GM12873 (cell line): ENCODE measurements at regions not wholly inside any gene's neighbourhood (a gene's known extent, or its start where the extent isn't known, plus 50 kb on each side); places are given as distances from the start of the nearest gene placed in this dataset.

Experiments used
- CTCF ChIP-seq: IDR thresholded peaks from 2 replicates; pipeline ENCODE4 v1.5.1; 2012; ENCODE audit warnings: low read depth, mild to moderate bottlenecking, moderate library complexity, low read length, control low read depth; ENCODE audit not compliant: insufficient read depth; ENCODE audit errors: missing control alignments

DNA sequence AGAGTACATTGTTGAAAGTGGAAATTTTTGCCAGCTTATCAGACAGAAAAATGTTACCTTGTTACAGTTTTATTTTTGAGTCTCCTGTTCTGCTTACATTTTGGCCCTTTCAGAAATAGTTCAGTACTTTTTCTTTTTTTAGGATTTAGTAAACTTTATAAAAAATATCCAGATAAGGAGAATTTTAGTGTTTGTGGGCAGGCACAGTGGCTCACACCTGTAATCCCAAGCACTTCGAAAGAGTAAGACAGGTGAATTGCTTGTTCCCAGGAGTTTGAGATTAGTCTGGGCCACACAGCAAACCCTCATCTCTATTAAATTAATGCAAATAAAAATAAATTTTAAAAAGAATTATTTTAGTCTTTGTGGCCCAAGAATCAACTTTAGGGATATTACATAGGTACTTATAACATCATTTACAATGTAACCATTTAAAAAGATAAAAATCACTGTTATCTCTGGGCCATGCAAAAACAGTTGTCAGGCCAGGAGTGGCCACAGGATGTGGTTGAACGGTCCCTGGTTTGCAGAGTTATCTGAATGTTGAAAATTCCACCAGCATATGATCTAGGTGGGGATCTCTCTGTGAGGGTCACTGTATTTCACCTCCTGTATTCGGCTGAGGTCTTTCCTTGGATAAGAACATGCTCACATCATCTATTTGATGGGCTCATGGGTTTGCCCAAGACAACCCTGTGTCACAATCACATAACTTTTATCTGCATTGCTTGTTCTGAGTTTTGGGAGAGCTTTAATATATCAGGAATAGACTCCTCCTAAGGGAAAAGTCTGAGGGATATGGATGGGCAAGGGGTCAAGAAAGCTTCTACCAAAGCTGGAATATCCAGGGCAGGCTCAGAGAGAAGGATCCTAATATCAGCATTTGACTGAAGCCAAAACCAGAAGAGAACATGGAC lies 91.5 kb downstream of the GGTLC2 start:
- TF ChIP-seq CTCF: no peak

- TF ChIP-seq CTCF: no peak
Measured at GRCh38 chr22:22737590-22737989, 93.2 kb downstream of the GGTLC2 start.

DNA sequence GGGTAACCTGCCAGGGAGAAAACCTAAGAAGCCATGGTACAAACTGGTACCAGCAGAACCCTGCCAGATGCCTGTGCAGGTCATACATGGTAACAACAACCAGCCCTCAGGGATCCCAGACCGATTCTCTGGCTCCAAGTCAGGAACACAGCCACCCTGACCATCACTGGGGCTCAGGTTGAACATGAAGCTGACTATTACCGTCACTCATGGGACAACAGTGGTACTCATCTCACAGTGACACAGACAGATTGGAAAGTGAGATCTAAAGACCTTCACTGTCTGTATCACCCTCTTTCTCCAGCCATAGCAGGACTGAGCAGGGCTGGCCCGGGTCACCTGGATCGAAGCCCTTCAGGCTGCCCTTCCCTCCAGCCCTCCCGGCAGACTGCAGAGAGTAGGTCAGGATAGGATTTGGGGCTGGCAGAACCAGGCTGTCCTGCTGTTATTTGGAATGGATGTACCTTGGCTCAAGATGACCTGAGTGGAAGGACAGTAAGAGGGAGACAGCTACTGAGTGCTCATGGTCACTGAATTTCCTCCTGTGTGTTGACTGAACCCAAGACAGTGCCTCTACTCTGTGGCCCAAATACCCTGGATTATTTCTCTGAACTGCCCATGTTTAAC lies 94.7 kb downstream of the GGTLC2 start:
- TF ChIP-seq CTCF: no peak

DNA sequence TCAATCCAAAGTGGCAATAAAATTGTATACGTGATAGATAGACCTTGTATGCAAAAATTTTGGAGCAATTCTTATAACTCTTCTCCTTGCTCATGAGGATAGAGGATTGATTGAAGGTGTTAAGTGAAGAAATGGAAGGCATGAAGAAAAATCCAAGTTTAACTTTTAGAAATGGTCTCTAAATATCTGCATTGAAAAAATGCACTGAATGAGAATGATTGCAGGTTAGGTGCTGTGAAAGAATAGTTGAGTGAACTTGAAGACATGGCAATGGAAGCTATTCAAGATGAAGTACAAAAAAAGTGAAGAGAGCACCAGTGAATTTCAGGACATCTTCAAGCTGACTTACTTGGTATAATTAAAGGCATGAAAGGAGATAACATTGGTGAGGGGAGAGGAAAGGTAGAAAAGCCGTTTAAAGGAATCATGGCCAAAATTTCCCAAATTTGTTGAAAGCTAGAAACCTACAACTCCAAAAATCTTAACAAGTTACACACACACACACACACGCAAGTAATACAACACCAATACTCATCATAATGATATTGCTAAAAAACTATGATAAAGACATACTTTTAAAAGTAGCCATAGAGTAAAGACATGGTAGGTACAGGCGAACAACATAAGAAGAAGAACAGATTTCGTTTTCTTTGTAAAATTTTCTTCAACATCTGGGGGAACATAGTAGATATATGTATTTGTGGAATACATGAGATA lies 96.3 kb downstream of the GGTLC2 start:
- no peak for TF ChIP-seq CTCF

DNA sequence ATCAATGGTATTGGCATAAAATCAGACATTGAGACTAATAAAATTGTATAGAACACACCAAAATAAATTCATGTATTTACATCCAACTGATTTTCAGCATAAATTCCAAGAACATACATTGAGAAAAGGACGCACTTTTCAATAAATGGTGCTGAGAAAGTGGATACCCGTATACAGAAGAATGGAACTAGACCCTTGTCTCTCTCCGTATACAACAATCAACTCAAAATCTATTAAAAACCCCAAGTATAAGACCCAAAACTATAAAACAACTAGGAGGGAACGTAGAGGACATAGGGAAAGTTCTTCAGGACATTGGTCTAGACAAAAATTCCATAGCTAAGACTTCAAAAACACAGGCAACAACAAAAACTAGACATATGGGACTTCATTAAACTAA lies 97.4 kb downstream of the GGTLC2 start:
- no peak for TF ChIP-seq CTCF

- no peak for TF ChIP-seq CTCF
Measured at GRCh38 chr22:22742641-22743040, 98.2 kb downstream of the GGTLC2 start.
